Hepatocyte (in vitro differentiated cells): ENCODE measurements at regions not wholly inside any gene's neighbourhood (a gene's known extent, or its start where the extent isn't known, plus 50 kb on each side); places are given as distances from the start of the nearest gene placed in this dataset.

Source experiments
- DNase-seq: peaks from one replicate; pipeline ENCODE4 v3.0.0-alpha.2; 2016; ENCODE audit warnings: low spot score
- H2AFZ ChIP-seq: fragments of 200-600 bp; sonication (generic); 2 replicates; pipeline ENCODE4 v1.6.0; 2016; ENCODE audit warnings: antibody characterized with exemption, mild to moderate bottlenecking
- H3K27ac ChIP-seq: fragments of 200-600 bp; sonication (generic); 2 replicates; pipeline ENCODE4 v1.5.1; 2016; ENCODE audit warnings: mild to moderate bottlenecking
- H3K27me3 ChIP-seq: fragments of 200-600 bp; sonication (generic); 2 replicates; pipeline ENCODE4 v1.6.1; 2016
- H3K36me3 ChIP-seq: fragments of 200-600 bp; sonication (generic); replicated peaks from 2 replicates; pipeline ENCODE4 v1.5.1; 2016; ENCODE audit warnings: low read depth; ENCODE audit not compliant: insufficient read depth
- H3K4me1 ChIP-seq: fragments of 200-600 bp; sonication (generic); 2 replicates; pipeline ENCODE4 v1.5.1; 2016; ENCODE audit warnings: mild to moderate bottlenecking, moderate library complexity; ENCODE audit not compliant: insufficient read depth
- H3K4me2 ChIP-seq: fragments of 200-600 bp; sonication (generic); 2 replicates; pipeline ENCODE4 v1.6.0; 2016
- H3K4me3 ChIP-seq: fragments of 200-600 bp; sonication (generic); 2 replicates; pipeline ENCODE4 v1.5.1; 2016; ENCODE audit warnings: mild to moderate bottlenecking
- H3K79me2 ChIP-seq: fragments of 200-600 bp; sonication (generic); 2 replicates; pipeline ENCODE4 v1.6.0; 2017; ENCODE audit warnings: mild to moderate bottlenecking
- H3K9me2 ChIP-seq: fragments of 200-600 bp; sonication (generic); replicated peaks from 2 replicates; pipeline ENCODE4 v1.6.0; 2017; ENCODE audit warnings: mild to moderate bottlenecking; ENCODE audit not compliant: insufficient read depth
- H3K9me3 ChIP-seq: fragments of 200-600 bp; sonication (generic); 2 replicates; pipeline ENCODE4 v1.5.1; 2016; ENCODE audit warnings: low read depth, mild to moderate bottlenecking
- H4K20me1 ChIP-seq: fragments of 200-600 bp; sonication (generic); 2 replicates; pipeline ENCODE4 v1.6.0; 2016; ENCODE audit warnings: mild to moderate bottlenecking; ENCODE audit not compliant: insufficient read depth, poor library complexity, severe bottlenecking
- CTCF ChIP-seq: fragments of 200-600 bp; sonication (generic); IDR thresholded peaks from 2 replicates; pipeline ENCODE4 v1.5.1; 2016; ENCODE audit warnings: antibody characterized with exemption, mild to moderate bottlenecking; ENCODE audit not compliant: poor library complexity
- EZH2 ChIP-seq: fragments of 200-600 bp; sonication (generic); IDR thresholded peaks from 2 replicates; pipeline ENCODE4 v1.6.1; 2016; ENCODE audit warnings: antibody characterized with exemption, mild to moderate bottlenecking, borderline replicate concordance
- EZH2phosphoT487 ChIP-seq: fragments of 200-600 bp; sonication (generic); IDR thresholded peaks from one replicate; pipeline ENCODE4 v1.6.1; 2018; ENCODE audit warnings: antibody characterized with exemption, mild to moderate bottlenecking, low read depth, moderate library complexity; ENCODE audit not compliant: unreplicated experiment, severe bottlenecking
- WGBS: methylation state at CpG from one replicate; pipeline ENCODE4 v1.1.6; 2016; ENCODE audit warnings: low lambda C conversion rate; ENCODE audit errors: missing lambda C conversion rate; 5-methylcytosine and 5-hydroxymethylcytosine counted together

- H3K4me2 ChIP-seq: no peak overlapping the region
- DNase-seq: no peak
- no peak overlapping the region for H3K27ac ChIP-seq
- 74% methylated on average over 9 of the region's 9 CpGs for WGBS
- H2AFZ ChIP-seq: no peak overlapping the region
- no peak for TF ChIP-seq EZH2
- no peak for TF ChIP-seq EZH2phosphoT487
- no peak for TF ChIP-seq CTCF
- no peaks in the 10 kb centered on the region for H3K27me3 ChIP-seq
- no peak overlapping the region for H3K4me3 ChIP-seq
- H3K79me2 ChIP-seq: no peaks in the 10 kb centered on the region
- no peaks in the 10 kb centered on the region for H3K4me1 ChIP-seq
- no peaks in the 10 kb centered on the region for H3K36me3 ChIP-seq
- H3K9me2 ChIP-seq: no peaks in the 10 kb centered on the region
- H3K9me3 ChIP-seq: no peaks in the 10 kb centered on the region
- no peaks in the 10 kb centered on the region for H4K20me1 ChIP-seq
Observed at GRCh38 chr9:120289990-120290975, 289.7 kb downstream of the CDK5RAP2 start.

GRCh38 chr9:120289098-120289497, 290.9 kb downstream of the CDK5RAP2 start:
- Histone ChIP-seq H3K4me3 (no peak overlapping the region), H3K27ac (no peak overlapping the region), H3K27me3 (no peaks in the 10 kb centered on the region), H3K9me3 (no peaks in the 10 kb centered on the region), H3K4me2 (no peak overlapping the region), H3K4me1 (no peaks in the 10 kb centered on the region), H3K36me3 (no peaks in the 10 kb centered on the region), H2AFZ (no peak overlapping the region), H3K79me2 (no peaks in the 10 kb centered on the region), H4K20me1 (no peaks in the 10 kb centered on the region), H3K9me2 (no peaks in the 10 kb centered on the region)
- TF ChIP-seq EZH2 (no peak), CTCF (no peak), EZH2phosphoT487 (no peak)
- DNase-seq: no peak

GRCh38 chr9:120286530-120286929, 293.4 kb downstream of the CDK5RAP2 start:
- no peak for TF ChIP-seq CTCF
- TF ChIP-seq EZH2: no peak
- no peak for TF ChIP-seq EZH2phosphoT487
- Histone ChIP-seq H3K79me2 (no peaks in the 10 kb centered on the region), H3K9me2 (no peaks in the 10 kb centered on the region), H3K4me2 (no peak overlapping the region), H3K9me3 (no peaks in the 10 kb centered on the region), H3K36me3 (no peaks in the 10 kb centered on the region), H2AFZ (no peak overlapping the region), H3K4me1 (no peaks in the 10 kb centered on the region), H3K27me3 (no peaks in the 10 kb centered on the region), H4K20me1 (no peaks in the 10 kb centered on the region), H3K27ac (no peak overlapping the region), H3K4me3 (no peak overlapping the region)
- WGBS: 91% methylated on average over 3 of the region's 3 CpGs
- no peak for DNase-seq
